Retinal pigment epithelial cell (primary cell): ENCODE measurements at regions not wholly inside any gene's neighbourhood (a gene's known extent, or its start where the extent isn't known, plus 50 kb on each side); places are given as distances from the start of the nearest gene placed in this dataset.

Experiments
- DNase-seq: peaks from one replicate; pipeline ENCODE4 v3.0.0-alpha.2; 2010; ENCODE audit warnings: low read depth
- H3K4me3 ChIP-seq: 2 replicates; pipeline ENCODE4 v1.5.1; 2011; ENCODE audit warnings: mild to moderate bottlenecking, low read length, control low read depth, moderate library complexity
- CTCF ChIP-seq: conservative IDR thresholded peaks from 2 replicates; pipeline ENCODE4 v1.5.1; 2011; ENCODE audit warnings: low read depth, low read length, control low read depth, inconsistent platforms

GRCh38 chr12:97757481-97758193 is 295.0 kb downstream of the RMST start:
- TF ChIP-seq CTCF = no peak
- H3K4me3 ChIP-seq = no peak overlapping the region
- DNase-seq = no peak

GRCh38 chr12:97758194-97758501 is 295.5 kb downstream of the RMST start:
- H3K4me3 ChIP-seq = no peak overlapping the region
- TF ChIP-seq CTCF = no peak
- no peak for DNase-seq

GRCh38 chr12:97758586-97758985 is 296.0 kb downstream of the RMST start:
- TF ChIP-seq CTCF = no peak
- no peak overlapping the region for H3K4me3 ChIP-seq
- DNase-seq = no peak

GRCh38 chr12:97760601-97761000 is 298.0 kb downstream of the RMST start:
- no peak for TF ChIP-seq CTCF
- H3K4me3 ChIP-seq = no peak overlapping the region
- DNase-seq = no peak

- no peak for TF ChIP-seq CTCF
Observed at GRCh38 chr12:97763113-97763512, 300.5 kb downstream of the RMST start.

GRCh38 chr12:97764700-97765099 is 302.1 kb downstream of the RMST start:
- DNase-seq = no peak
- no peak overlapping the region for H3K4me3 ChIP-seq
- TF ChIP-seq CTCF = no peak

More at GRCh38 chr12:97763113-97763512, 300.5 kb downstream of the RMST start:
- DNase-seq = no peak
- no peak overlapping the region for H3K4me3 ChIP-seq

GRCh38 chr12:97767347-97767746 is 304.7 kb downstream of the RMST start:
- no peak overlapping the region for H3K4me3 ChIP-seq
- DNase-seq = no peak
- TF ChIP-seq CTCF = no peak
